DMS53 treated with DMSO at 0.1 percent for 48 hours (cell line): ENCODE measurements at regions not wholly inside any gene's neighbourhood (a gene's known extent, or its start where the extent isn't known, plus 50 kb on each side); places are given as distances from the start of the nearest gene placed in this dataset.

Experiments
- DNase-seq: peaks from one replicate; lab custom pipeline; 2025; ENCODE audit not compliant: unreplicated experiment; lab: John Stamatoyannopoulos, UW

DNA sequence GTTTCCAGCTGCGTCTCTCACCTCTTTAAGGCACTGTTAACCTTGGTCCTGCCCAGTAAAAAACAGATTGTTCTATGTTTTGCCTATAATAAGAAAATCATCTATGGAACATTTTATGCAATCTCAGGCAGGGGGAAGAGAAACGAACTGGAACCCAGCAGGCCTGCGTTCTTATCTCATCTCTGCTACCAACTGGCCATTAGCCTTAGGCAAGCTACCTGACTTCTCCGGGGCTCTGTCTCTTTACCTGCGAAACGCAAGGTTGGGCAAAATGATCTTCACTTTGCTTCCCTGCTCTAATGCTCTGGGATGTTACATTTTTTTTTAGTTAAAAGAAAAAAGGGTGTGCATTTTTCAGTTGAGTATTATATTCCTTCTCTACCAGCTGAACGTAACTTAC is 70.5 kb upstream of the WIPF1 start:
- DNase-seq = no peak

- no peak for DNase-seq
Observed at GRCh38 chr2:174667250-174667860, 69.8 kb upstream of the WIPF1 start.

GRCh38 chr2:174666845-174667244 is 69.2 kb upstream of the WIPF1 start:
- no peak for DNase-seq

GRCh38 chr2:174666312-174666711 is 68.7 kb upstream of the WIPF1 start:
- no peak for DNase-seq

DNA sequence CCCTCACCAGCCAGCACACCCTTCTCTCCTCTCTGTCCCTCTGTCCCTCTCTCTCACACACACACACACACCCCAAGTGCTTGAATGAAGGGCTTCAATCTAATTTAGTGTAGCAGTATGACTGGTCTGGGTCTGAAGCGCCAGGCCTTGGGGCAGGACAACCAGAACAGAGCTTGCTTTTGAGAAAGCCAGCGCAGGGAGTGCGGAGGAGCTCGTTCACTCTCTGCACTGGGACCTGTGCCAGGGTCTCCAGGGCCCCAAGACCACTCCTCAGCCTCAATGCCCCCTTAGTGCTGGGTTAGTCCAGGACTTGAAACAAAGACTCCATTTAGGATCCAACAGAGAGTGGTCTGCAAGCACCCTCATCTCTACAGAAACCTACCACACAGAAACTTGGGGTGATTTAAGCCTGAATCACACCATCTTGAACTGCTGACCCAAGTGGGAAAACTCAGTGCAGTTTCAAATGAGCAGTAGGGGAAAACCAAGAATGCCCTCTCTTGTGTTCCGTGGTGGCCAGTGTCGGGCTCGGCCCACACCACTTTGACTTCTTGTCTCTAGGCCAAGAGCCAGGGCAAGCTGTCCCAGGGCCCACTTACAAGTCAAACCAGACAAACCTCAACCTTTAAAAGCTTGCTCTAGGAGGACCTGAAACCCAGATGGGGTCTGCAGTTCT is 66.6 kb upstream of the WIPF1 start:
- DNase-seq = no peak

- DNase-seq = no peak
Observed at GRCh38 chr2:174663550-174663949, 65.9 kb upstream of the WIPF1 start.

- DNase-seq = no peak
Observed at GRCh38 chr2:174662859-174663258, 65.3 kb upstream of the WIPF1 start.

- no peak for DNase-seq
Observed at GRCh38 chr2:174662459-174662858, 64.9 kb upstream of the WIPF1 start.

DNA sequence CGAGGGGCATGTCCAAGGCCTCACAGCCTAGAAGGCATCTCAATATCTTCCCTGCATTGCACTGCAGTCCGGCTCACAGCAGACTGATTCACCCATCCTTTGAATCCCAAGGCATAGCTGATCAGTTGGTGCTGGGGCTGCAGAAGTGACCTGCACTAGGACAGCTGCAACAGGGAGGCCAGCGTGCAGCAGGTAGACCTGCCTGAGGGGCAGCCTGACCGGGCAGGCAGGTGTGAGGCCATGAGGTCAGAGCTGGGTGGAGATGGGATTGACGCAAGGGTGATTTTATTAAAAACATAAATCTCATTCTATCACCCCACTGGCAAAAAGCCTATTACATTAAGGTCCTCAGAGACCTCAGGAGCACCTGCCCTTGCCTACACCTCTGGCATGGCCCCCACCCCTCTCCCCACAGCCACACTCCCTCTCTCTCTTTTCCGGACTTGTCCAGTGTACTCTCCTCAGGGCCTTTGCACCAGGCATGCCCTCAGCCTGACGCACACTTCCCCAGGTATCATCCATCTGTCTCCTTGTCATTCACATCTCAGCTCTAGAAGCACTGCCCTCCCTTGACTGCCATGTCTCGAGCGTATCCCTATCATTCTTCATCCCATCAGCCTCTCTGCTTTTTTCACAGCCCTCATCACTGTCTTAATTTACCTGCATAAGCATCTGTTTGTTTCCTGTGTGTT is 63.5 kb upstream of the WIPF1 start:
- DNase-seq = no peak

DNA sequence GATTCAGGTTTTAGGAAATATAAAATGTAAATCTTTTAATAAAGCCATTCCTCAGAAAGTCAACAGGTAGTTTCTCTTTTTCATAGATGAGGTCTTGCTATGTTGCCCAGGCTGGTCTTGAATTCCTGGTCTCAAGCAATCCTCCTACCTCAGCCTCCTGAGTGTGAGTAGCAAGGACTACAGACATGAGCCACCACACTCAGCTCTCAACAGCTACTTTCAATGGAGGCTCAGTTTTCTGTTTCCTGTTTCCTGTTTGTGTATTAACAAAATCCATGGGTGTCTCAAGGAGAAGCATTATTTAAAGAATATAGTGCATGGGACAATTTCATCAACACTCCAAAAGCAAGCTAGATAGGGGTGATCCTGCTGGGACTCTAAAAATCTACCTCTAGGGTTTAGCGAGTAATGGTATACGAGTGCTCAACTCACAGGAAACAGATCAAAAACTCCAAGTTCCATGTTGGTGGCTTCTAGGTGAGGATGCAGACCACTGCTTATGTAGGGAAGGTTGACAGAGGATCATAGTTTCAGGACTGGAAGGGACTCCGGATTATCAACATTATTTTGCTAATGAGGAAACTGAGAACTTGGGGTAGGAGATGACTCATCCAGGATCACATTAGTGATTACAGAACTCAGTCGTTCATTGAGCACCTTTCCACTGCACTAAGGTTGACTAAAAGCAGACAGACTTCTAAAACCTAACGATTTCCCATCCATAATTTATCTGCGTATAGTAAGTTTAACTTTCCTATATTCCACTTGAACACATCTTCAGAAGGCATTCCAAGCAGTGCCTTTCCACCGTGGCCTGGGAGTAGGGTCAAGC is 61.7 kb upstream of the WIPF1 start:
- no peak for DNase-seq

GRCh38 chr2:174656676-174657176 is 59.1 kb upstream of the WIPF1 start:
- DNase-seq = no peak

- DNase-seq = no peak
Observed at GRCh38 chr2:174656035-174656434, 58.4 kb upstream of the WIPF1 start.

GRCh38 chr2:174654419-174654941 is 56.9 kb upstream of the WIPF1 start:
- DNase-seq = no peak

DNA sequence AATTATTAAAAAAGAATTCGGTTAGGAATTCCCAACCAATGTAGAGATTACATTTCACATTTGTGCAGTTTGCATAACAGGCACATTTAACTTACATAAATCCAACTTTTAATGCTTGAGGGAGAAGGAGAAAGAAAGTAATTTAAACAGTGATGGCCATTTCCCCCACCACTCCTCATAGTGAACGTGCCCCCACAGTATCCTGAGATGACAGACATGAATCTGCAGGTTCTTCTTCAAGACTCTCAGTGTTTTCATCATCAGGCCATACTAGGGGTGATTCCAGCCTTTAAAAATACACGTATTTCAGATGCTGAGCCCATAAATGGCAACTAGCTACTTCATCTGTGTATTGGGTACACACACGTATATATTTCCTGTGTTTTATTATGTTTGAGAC is 51.3 kb upstream of the WIPF1 start:
- no peak for DNase-seq
